ENCODE measurements at regions not wholly inside any gene's neighbourhood (a gene's known extent, or its start where the extent isn't known, plus 50 kb on each side); places are given as distances from the start of the nearest gene placed in this dataset.

DNA sequence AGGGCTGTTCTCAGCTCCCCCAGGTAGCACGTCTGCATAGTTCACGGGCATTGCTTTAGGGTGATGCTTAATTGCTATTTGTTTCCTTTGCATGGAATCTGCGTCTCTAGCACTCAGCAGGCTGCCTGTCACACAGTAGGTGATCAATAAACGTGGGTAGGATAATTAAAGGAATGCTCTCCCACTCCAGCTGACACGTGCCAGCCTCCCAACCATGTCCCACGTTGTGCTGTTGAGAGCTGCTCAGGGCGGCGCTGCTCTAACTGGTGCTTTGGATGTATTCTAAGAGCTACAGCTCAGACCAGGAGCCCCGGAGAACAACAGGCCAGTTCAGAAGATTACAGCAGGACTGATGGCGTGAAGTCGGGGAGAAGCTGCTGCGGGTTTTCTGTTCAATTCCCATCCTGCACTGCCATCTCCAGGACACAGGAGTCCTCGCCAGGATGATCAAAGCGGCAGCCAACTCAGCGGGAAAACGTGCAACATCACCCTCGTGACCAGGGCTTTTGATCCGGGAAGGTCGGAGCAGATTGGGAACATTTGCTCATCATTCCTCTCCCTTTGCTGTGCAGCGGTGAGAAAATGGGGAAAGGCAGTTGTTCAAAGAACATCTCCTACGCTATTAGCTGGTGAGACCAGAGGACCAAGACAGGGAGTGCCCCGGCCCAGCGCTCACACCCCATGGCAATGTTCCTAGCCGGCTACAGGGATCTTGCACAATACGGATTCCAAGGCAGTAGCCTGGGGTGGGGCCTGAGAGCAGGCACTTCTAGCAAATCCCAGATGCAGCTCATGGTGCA is 50.5 kb upstream of the FOXK1 start:
- H2AFZ ChIP-seq (ENCODE audit: low read length): no peak overlapping the region
- no peaks in the 10 kb centered on the region for H4K20me1 ChIP-seq (ENCODE audit: control insufficient read depth, insufficient read depth, insufficient read length)
- H2BK15ac ChIP-seq (ENCODE audit: low read depth, low read length): no peak overlapping the region
- peak overlapping the region; percentile 63 for H3K4me2 ChIP-seq (ENCODE audit: insufficient read depth, insufficient read length, low read length)
- Mint-ChIP-seq H3K9me3 (peaks cover 0 to 12% of the 10 kb centered on the region in 2 experiments; a peak in 3 of 5 replicates), H3K4me3 (peak overlapping the region; percentile 29 to 73), H3K27ac (no peak overlapping the region), H3K4me1 (peaks cover 10% of the 10 kb centered on the region in 2 experiments), H3K36me3 (ENCODE audit: insufficient read depth in 1 of 3, low read depth in 3 of 3) (no peaks in the 10 kb centered on the region), H3K27me3 (ENCODE audit: low read depth) (peaks cover 87% of the 10 kb centered on the region)
- H3T11ph ChIP-seq (ENCODE audit: low read length): no peak overlapping the region
- H4K5ac ChIP-seq (ENCODE audit: insufficient read length, low read depth, low read length): no peak overlapping the region
- H4K91ac ChIP-seq (ENCODE audit: insufficient read length, low read depth, low read length): no peak overlapping the region
- WGBS (ENCODE audit: extremely low coverage, insufficient read length, low lambda C conversion rate): no CpG with 5 or more reads among the region's 25 CpGs
- H3K4me1 ChIP-seq (ENCODE audit: insufficient read depth, low read length): no peaks in the 10 kb centered on the region; the same call in 1 of the 2 replicates
- no peak overlapping the region for H2AK5ac ChIP-seq (ENCODE audit: insufficient read length, low read length)
- no peak overlapping the region for H2BK12ac ChIP-seq (ENCODE audit: insufficient read length, low read depth, low read length)
- no peaks in the 10 kb centered on the region for H3K23me2 ChIP-seq (ENCODE audit: insufficient read length, low read depth, low read length, poor library complexity, severe bottlenecking)
- H3K18ac ChIP-seq (ENCODE audit: insufficient read length, low read depth, low read length): no peak overlapping the region
- no peak overlapping the region for H3K27ac ChIP-seq (ENCODE audit: insufficient read length, low read depth, low read length)
- H3K79me2 ChIP-seq (ENCODE audit: insufficient read depth, low read length): no peaks in the 10 kb centered on the region
- peak; percentile 87 for DNase-seq
- peaks cover 3% of the 10 kb centered on the region; the same call in 1 of the 2 replicates for H3K27me3 ChIP-seq (ENCODE audit: insufficient read depth, low read length)
- peak overlapping the region; percentile 7 for H4K8ac ChIP-seq (replicated peaks; ENCODE audit: insufficient read length, low read depth, low read length)
- H3K23ac ChIP-seq (ENCODE audit: insufficient read length, low read depth, low read length): no peak overlapping the region
- no peak overlapping the region for H3K56ac ChIP-seq (ENCODE audit: insufficient read length, low read depth, low read length)
- H2BK20ac ChIP-seq (ENCODE audit: low read depth, low read length, poor library complexity, severe bottlenecking): no peak overlapping the region
- H3K9me3 ChIP-seq (ENCODE audit: control insufficient read depth, low read depth, low read length): no peaks in the 10 kb centered on the region
- H3K9ac ChIP-seq (ENCODE audit: extremely low read depth, insufficient read length, low read length): no peak overlapping the region
- no peak overlapping the region for H2BK120ac ChIP-seq (ENCODE audit: low read depth, low read length, poor library complexity, severe bottlenecking)
- no peaks in the 10 kb centered on the region for H3K79me1 ChIP-seq (ENCODE audit: insufficient read depth, low read depth, low read length, poor library complexity, severe bottlenecking)
- H2BK5ac ChIP-seq (ENCODE audit: insufficient read length, low read length): no peak overlapping the region
- H3K14ac ChIP-seq (ENCODE audit: insufficient read depth, low read length): no peak overlapping the region; the same call in 1 of the 2 replicates
- TF ChIP-seq, protein P1, sequence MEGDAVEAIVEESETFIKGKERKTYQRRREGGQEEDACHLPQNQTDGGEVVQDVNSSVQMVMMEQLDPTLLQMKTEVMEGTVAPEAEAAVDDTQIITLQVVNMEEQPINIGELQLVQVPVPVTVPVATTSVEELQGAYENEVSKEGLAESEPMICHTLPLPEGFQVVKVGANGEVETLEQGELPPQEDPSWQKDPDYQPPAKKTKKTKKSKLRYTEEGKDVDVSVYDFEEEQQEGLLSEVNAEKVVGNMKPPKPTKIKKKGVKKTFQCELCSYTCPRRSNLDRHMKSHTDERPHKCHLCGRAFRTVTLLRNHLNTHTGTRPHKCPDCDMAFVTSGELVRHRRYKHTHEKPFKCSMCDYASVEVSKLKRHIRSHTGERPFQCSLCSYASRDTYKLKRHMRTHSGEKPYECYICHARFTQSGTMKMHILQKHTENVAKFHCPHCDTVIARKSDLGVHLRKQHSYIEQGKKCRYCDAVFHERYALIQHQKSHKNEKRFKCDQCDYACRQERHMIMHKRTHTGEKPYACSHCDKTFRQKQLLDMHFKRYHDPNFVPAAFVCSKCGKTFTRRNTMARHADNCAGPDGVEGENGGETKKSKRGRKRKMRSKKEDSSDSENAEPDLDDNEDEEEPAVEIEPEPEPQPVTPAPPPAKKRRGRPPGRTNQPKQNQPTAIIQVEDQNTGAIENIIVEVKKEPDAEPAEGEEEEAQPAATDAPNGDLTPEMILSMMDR (conservative IDR thresholded peaks at IDR 0.05): peak; percentile 75
- H3K4ac ChIP-seq (ENCODE audit: low read depth, low read length): no peak overlapping the region

All from H9 (cell line).